Tibial nerve (tissue), 4 donors: ENCODE measurements at regions not wholly inside any gene's neighbourhood (a gene's known extent, or its start where the extent isn't known, plus 50 kb on each side); places are given as distances from the start of the nearest gene placed in this dataset.

ENCODE experiments used
- DNase-seq, 2 donors: peaks; one replicate each; pipeline ENCODE4 v3.0.0-alpha.2; 2019; ENCODE audit warnings: low spot score in 2 of 2
- H3K27ac ChIP-seq, 4 donors: fragments of 200-600 bp; sonication (generic) in 3 of 4; one replicate each; pipeline ENCODE4 v1.5.1; 2017 to 2019; ENCODE audit warnings: mild to moderate bottlenecking in 1 of 4
- H3K27me3 ChIP-seq, 2 donors: fragments of 200-600 bp; sonication (generic) in 1 of 2; one replicate each; pipeline versions ENCODE4 v1.5.1 to v1.6.0; 2017 to 2019
- H3K36me3 ChIP-seq, 3 donors: fragments of 200-600 bp; sonication (generic); one replicate each; pipeline ENCODE4 v1.5.1; 2018 to 2019
- H3K4me1 ChIP-seq, 4 donors: fragments of 200-600 bp; sonication (generic) in 3 of 4; one replicate each; pipeline ENCODE4 v1.5.1; 2017 to 2019
- H3K4me3 ChIP-seq, 4 donors: fragments of 200-600 bp; sonication (generic) in 3 of 4; one replicate each; pipeline ENCODE4 v1.5.1; 2017 to 2019; ENCODE audit warnings: mild to moderate bottlenecking in 1 of 4, moderate library complexity in 1 of 4
- H3K9me3 ChIP-seq, 4 donors: fragments of 200-600 bp; sonication (generic) in 3 of 4; one replicate each; pipeline ENCODE4 v1.5.1; 2017 to 2019
- EP300 ChIP-seq, 2 donors: sonication (generic); formaldehyde crosslinking; IDR thresholded peaks; one replicate each; pipeline ENCODE4 v1.6.1; 2017; ENCODE audit warnings: antibody characterized with exemption in 2 of 2, mild to moderate bottlenecking in 1 of 2
- POLR2A ChIP-seq, 2 donors: fragments of 450-650 bp; IDR thresholded peaks; one replicate each; pipeline ENCODE4 v1.6.1; 2017; ENCODE audit warnings: antibody characterized with exemption in 2 of 2, mild to moderate bottlenecking in 2 of 2, moderate library complexity in 2 of 2
- WGBS, 2 donors: methylation state at CpG; one replicate each; pipeline ENCODE4 v1.1.5; 2018; 5-methylcytosine and 5-hydroxymethylcytosine counted together
- TF ChIP-seq, protein P1 (sequence below), 5 experiments: fragments of 200-600 bp in 3 of 5; fragments of 450-650 bp in 2 of 5; sonication (generic) in 3 of 5; IDR thresholded peaks; one replicate each; pipeline ENCODE4 v1.5.1; 2016 to 2019; ENCODE audit warnings: antibody characterized with exemption in 5 of 5, mild to moderate bottlenecking in 3 of 5, moderate library complexity in 2 of 5

DNA sequence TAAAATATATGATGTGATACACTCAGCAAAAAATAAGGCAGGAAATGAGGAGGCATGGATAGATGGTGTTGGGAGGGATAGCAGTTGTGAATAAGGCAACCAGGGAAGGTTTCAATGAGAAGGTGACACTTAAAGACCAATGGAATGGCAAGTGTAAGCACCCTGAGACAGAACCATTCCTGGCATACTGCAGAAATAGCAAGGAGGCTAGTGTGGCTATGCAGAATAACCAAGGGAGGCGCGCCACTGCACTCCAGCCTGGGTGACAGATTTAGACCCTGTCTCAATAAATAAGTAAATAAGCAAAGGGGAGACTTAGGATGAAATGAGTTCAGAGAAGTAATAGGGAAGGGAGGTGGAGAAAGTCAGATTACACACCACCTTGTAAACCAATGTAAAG is 113.9 kb downstream of the TOMM20 start:
- WGBS, 2 donors, result 95 to 98% methylated on average over 2 of the region's 2 CpGs
- peaks cover 0 to 17% (median 8%) of the 10 kb centered on the region in 4 donors for H3K4me1 ChIP-seq
- DNase-seq, result no peak
- no peak for TF ChIP-seq POLR2A (IDR thresholded peaks at IDR 0.05)
- no peaks in the 10 kb centered on the region for H3K36me3 ChIP-seq
- no peaks in the 10 kb centered on the region for H3K27me3 ChIP-seq
- no peak overlapping the region for H3K4me3 ChIP-seq
- no peak overlapping the region for H3K27ac ChIP-seq
- peaks cover 0 to 4% (median 0%) of the 10 kb centered on the region in 4 donors for H3K9me3 ChIP-seq

DNA sequence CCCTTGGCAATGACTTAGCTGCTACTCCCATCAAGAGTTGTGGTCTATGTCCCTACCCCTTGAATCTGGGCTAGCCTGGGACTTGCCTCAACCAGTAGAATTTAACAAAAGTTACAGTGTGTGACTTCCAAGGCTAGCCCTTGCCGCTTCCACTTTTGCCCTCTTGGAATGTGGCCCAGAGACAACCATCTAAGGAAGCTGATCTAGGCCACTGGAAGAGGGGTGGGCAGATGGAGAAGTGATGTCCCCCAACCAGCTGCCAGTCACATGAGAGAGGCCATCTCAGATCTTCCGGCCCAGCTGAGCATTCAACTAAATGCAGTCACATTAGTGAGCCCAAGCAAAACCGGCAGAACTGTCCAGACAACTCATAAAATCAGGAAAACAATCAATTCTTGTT is 115.1 kb downstream of the TOMM20 start:
- H3K9me3 ChIP-seq, result peaks cover 0 to 4% (median 0%) of the 10 kb centered on the region in 4 donors
- no peak overlapping the region for H3K4me3 ChIP-seq
- no peaks in the 10 kb centered on the region for H3K36me3 ChIP-seq
- no peaks in the 10 kb centered on the region for H3K27me3 ChIP-seq
- WGBS, 2 donors, result 80 to 89% methylated on average over 3 of the region's 3 CpGs
- peak in 1 of 2 donors; percentile 37 for DNase-seq
- H3K4me1 ChIP-seq, result peaks cover 0 to 17% (median 8%) of the 10 kb centered on the region in 4 donors
- H3K27ac ChIP-seq, result peak overlapping the region in 1 of 4 donors; percentile 32
- TF ChIP-seq POLR2A (IDR thresholded peaks at IDR 0.05), result no peak
- TF ChIP-seq, protein P1, sequence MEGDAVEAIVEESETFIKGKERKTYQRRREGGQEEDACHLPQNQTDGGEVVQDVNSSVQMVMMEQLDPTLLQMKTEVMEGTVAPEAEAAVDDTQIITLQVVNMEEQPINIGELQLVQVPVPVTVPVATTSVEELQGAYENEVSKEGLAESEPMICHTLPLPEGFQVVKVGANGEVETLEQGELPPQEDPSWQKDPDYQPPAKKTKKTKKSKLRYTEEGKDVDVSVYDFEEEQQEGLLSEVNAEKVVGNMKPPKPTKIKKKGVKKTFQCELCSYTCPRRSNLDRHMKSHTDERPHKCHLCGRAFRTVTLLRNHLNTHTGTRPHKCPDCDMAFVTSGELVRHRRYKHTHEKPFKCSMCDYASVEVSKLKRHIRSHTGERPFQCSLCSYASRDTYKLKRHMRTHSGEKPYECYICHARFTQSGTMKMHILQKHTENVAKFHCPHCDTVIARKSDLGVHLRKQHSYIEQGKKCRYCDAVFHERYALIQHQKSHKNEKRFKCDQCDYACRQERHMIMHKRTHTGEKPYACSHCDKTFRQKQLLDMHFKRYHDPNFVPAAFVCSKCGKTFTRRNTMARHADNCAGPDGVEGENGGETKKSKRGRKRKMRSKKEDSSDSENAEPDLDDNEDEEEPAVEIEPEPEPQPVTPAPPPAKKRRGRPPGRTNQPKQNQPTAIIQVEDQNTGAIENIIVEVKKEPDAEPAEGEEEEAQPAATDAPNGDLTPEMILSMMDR (IDR thresholded peaks at IDR 0.05), result no peak
- peak in 1 of 2 donors; percentile 51 for TF ChIP-seq EP300 (IDR thresholded peaks at IDR 0.05)

DNA sequence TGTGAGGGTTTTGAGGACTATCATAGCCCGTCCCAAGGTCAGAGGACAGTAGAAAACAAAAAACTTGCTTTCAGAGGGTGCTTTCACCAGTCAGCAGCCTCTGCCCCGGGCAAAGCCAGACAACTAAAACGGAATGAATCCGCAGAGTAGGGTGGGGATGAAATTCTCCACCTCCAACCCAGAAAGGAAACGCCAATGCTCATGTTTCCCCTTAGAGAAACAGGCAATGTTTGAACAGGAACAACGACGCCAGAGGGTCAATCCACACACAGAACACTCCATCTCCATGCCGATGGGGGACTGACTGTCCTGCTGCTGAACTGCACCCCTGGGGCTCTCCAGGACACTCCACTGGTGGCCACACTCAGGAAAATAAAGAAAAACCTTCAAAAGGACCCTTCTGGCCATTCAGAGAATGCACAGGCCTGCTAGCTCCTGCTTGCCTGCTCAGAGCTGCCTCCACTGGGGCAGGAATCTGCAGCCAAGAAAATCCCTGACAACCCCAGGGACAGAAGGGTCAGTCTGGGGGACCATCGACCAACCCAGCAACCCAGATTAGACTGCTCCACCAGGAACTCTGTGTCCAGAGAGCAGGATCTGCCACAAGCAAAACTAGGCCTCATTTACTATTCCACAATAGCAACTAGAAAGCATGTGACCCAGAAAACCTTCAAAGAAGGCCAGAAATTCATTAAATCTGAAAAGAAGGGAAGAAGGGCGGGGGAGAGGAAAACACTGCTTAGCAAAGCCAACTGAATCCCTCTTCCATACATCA is 116.0 kb downstream of the TOMM20 start:
- peak overlapping the region in 3 of 4 donors; percentile 37 to 54 (median 51) for H3K27ac ChIP-seq
- TF ChIP-seq EP300 (IDR thresholded peaks at IDR 0.05) (no peak), POLR2A (IDR thresholded peaks at IDR 0.05) (no peak)
- TF ChIP-seq, protein P1 (IDR thresholded peaks at IDR 0.05), result no peak
- 46 to 49% methylated on average over 10 of the region's 10 CpGs for WGBS, 2 donors
- H3K27me3 ChIP-seq, result no peaks in the 10 kb centered on the region
- no peak for DNase-seq
- H3K4me3 ChIP-seq, result no peak overlapping the region
- H3K9me3 ChIP-seq, result peaks cover 0 to 3% (median 0%) of the 10 kb centered on the region in 4 donors
- peaks cover 0 to 17% (median 8%) of the 10 kb centered on the region in 4 donors for H3K4me1 ChIP-seq
- no peaks in the 10 kb centered on the region for H3K36me3 ChIP-seq

DNA sequence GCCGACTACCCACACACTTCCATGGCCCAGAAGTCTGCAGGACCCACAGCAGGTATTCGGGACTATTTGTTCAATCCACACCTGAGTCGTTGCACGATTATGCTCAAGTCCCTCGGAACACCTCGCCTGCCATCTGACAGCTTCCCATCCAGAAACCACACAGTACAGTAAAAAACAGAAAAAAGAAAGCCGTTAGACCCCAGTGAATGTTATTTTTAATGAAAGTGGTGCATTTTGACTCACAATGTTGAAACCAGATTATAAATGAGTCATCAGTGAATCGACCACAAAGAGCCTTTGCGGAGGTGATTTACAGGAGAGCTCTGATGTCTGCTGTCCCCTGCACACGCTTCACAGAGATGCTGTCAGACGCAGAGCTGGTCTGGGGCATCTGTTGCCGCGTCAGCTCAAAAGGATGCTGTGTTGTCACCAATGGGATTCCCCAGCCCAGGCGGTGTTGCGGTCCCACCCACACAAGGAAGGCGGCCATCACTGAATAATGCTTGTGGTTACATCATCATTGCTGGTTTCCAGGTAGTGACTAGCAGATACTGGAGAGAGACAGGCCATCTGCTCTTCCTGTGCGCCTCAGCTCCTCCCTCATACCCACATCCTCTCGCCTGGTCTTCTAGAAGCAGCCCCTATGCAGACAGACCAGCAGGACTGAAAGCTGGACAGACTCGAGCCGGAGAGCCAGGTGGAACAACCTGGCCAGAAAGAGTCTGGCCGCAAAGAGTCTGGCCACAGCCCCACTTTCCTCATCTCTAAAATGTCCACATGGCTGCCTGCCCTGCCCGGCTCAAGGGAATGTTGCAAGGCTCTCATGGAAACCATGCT is 116.8 kb downstream of the TOMM20 start:
- DNase-seq, result no peak
- peaks cover 0 to 6% (median 0%) of the 10 kb centered on the region in 4 donors for H3K9me3 ChIP-seq
- WGBS, 2 donors, result 82 to 83% methylated on average over 22 of the region's 22 CpGs

DNA sequence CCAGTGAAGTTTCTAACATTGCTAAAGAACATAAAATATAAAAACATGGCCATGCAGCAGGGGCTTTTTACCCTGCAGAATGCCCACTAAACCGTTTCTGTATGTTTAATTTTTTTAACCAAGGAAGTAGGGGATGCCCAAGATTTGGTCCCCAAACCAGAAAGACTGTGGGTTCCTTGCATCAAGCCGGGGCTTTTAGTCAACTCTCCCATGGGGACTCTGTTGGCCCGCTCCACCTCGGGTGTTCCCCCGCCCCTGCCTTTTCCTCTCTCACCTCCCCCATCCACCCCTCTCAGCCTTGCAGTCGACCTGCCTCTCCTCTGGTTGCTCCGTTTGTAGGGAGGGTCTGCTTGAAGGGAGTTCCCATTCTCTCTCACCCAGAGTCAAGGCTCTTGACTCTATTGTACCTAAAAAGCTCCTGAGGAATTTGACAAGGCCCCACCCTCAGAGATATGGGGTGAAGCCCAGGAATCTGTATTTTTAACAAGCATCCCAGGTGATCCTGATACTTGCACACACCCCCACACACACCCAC is 117.5 kb downstream of the TOMM20 start:
- 69 to 77% methylated on average over 7 of the region's 7 CpGs for WGBS, 2 donors

More for the DNA sequence above, 116.8 kb downstream of the TOMM20 start:
- peaks cover 0 to 17% (median 8%) of the 10 kb centered on the region in 4 donors for H3K4me1 ChIP-seq
- no peak overlapping the region for H3K4me3 ChIP-seq
- TF ChIP-seq, protein P1 (IDR thresholded peaks at IDR 0.05), result no peak
- no peak for TF ChIP-seq EP300 (IDR thresholded peaks at IDR 0.05)
- no peak for TF ChIP-seq POLR2A (IDR thresholded peaks at IDR 0.05)
- no peaks in the 10 kb centered on the region for H3K27me3 ChIP-seq
- peak overlapping the region in 3 of 4 donors; percentile 12 to 54 (median 51) for H3K27ac ChIP-seq
- no peaks in the 10 kb centered on the region for H3K36me3 ChIP-seq

More for the DNA sequence above, 117.5 kb downstream of the TOMM20 start:
- H3K27me3 ChIP-seq, result no peaks in the 10 kb centered on the region
- no peak overlapping the region for H3K27ac ChIP-seq
- TF ChIP-seq POLR2A (IDR thresholded peaks at IDR 0.05), result no peak
- peaks cover 0 to 17% (median 8%) of the 10 kb centered on the region in 4 donors for H3K4me1 ChIP-seq
- H3K9me3 ChIP-seq, result peaks cover 0 to 6% (median 0%) of the 10 kb centered on the region in 4 donors
- no peak for DNase-seq
- no peaks in the 10 kb centered on the region for H3K36me3 ChIP-seq
- no peak overlapping the region for H3K4me3 ChIP-seq
